Prostate gland (tissue), 2 donors: ENCODE measurements at regions not wholly inside any gene's neighbourhood (a gene's known extent, or its start where the extent isn't known, plus 50 kb on each side); places are given as distances from the start of the nearest gene placed in this dataset.

Experiments
- CTCF ChIP-seq, 4 experiments: fragments of 200-600 bp in 2 of 4; fragments of 450-650 bp in 2 of 4; sonication (generic) in 2 of 4; IDR thresholded peaks; 1 replicate in 3 of 4; 2 replicates in 1 of 4; pipeline ENCODE4 v1.5.1; 2016 to 2019; ENCODE audit warnings: antibody characterized with exemption in 4 of 4, mild to moderate bottlenecking in 2 of 4, moderate library complexity in 2 of 4
- POLR2A ChIP-seq: fragments of 450-650 bp; IDR thresholded peaks from one replicate; pipeline ENCODE4 v1.6.1; 2016; ENCODE audit warnings: antibody characterized with exemption, mild to moderate bottlenecking
- POLR2AphosphoS5 ChIP-seq: sonication (generic); formaldehyde crosslinking; IDR thresholded peaks from one replicate; pipeline ENCODE4 v1.6.1; 2017; ENCODE audit warnings: antibody characterized with exemption

DNA sequence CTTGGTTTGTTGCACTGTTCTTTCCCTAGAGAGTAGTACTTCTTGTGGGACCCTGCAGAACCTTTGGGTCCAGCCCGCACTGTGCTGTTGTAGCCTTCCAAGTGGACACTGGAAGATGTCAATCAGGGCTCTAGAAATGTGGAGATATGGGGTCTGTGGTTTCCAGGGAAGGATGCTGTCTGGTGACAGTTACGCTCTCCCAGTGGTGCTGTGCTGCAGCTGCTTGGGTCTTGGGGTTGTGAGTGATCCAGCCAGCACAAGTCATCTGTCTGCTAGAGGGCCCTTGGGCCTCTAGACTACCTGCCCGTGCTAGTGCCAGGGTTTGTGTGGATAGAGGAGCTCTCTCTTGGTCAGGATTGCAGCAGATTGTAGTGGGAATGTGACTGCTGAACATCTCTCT lies 484.5 kb downstream of the DMAC1 start:
- TF ChIP-seq CTCF (IDR thresholded peaks at IDR 0.05) (no peak), POLR2A (no peak), POLR2AphosphoS5 (no peak)
